ENCODE measurements at regions not wholly inside any gene's neighbourhood (a gene's known extent, or its start where the extent isn't known, plus 50 kb on each side); places are given as distances from the start of the nearest gene placed in this dataset.
"Not testable (repeated sequence)": the region's sequence is repeated elsewhere in the genome, so short reads cannot be mapped to it uniquely, and the experiment has no call there.

GRCh38 chr5:10125116-10125515 lies 124.6 kb downstream of the ATPSCKMT start:
- no peak for DNase-seq

- no peak for DNase-seq
These were observed 125.4 kb downstream of the ATPSCKMT start for GRCh38 chr5:10124287-10124686.

GRCh38 chr5:10123254-10123989 lies 126.3 kb downstream of the ATPSCKMT start:
- DNase-seq: no peak

- no peak for DNase-seq
These were observed 127.5 kb downstream of the ATPSCKMT start for GRCh38 chr5:10122076-10122726.

DNA sequence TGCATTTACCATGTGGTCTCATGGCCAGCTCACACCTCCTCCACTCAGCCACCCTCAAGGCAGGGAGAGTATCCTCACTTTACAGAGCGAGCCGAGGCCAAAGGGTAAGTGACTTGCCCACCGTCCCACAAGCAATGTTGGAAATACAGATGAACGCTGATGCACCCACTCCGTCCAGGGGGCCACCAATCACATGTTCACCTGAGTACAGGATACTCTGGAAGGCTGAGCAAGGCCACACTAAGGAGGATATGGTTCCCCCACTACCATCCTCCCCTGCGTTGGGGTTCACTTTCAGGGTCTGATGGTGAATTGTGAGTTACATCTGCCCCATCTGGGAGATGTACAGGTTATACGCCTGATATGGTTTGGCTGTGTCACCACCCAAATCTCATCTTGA lies 128.8 kb downstream of the ATPSCKMT start:
- no peak for DNase-seq

DNA sequence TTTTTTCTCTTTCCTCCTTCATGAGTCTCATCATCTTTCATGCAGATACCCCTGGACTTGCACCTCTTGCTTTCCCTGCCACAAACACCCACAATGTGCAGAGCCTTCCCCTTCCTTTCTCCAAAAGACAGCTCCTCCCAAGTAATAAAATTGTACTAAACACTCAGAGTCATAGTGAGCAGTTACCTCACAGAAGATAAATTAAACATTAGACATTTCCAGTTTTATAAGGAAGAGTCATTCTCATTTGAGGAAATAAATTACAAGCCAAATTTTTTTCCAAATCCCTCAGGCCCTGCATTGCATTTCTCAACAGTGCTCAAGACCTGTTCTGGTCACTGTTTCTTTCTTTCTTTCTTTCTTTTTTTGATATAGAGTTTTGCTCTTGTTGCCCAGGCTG lies 131.5 kb downstream of the ATPSCKMT start:
- no peak for DNase-seq

DNA sequence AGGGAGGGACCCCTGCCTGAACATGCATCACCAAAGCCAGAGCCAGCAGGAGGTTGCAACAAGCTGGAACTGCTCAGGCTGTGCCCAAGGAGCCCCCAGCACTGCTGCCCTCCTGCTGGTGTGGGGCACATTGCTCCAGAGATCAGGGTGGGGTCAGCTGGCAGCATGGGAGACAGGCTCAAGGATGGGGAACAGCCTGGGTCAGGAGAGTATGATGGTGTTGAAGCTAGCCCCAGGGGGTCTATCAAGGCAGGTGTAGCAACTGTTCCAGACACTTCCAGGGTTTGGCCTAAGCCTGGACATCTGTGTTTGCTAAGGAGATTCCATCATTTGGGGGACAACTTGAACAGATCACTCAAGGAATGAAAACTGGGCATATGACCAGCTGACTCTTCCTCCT lies 133.1 kb downstream of the ATPSCKMT start:
- DNase-seq: no peak

DNA sequence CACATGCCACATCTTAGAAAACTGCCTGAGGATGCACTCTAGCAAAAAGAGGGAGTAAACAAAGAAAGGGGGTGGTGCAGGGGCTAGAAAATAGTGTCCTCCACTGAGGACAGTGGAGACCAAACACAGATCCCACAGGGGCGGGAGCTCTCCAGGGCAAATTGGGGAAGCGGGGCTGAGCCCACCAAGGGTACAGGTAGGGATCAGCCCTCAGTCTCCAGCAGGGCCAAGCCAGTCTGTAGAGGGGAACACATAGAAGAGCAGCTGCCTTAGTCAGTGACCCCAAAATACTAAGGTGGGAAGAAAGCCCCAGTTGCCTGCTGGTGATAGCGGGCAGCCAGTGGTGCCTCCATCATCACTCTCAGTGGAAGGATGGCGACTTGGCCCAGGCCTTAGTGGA lies 134.0 kb downstream of the ATPSCKMT start:
- no peak for DNase-seq

GRCh38 chr5:10111571-10111970 lies 138.1 kb downstream of the ATPSCKMT start:
- DNase-seq: peak; percentile 31

DNA sequence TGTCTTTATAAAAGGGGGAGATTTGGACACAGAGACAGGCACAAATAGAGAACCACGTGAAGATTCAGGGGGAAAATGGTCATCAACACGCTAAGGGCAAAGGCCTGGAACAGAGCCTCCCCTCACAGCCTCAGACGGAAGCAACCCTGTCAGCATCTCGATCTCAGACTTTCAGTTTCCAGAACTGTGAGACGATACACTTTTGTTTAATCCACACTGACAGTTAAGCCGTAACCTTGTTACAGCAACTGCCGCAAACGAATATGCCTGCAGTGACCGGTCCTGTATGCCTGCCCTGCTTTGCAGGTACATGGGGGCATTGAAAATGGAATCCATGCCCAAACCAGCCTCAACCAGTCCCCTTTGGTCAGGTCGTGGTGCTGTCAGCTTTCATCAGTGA lies 139.5 kb downstream of the ATPSCKMT start:
- no peak for DNase-seq

DNA sequence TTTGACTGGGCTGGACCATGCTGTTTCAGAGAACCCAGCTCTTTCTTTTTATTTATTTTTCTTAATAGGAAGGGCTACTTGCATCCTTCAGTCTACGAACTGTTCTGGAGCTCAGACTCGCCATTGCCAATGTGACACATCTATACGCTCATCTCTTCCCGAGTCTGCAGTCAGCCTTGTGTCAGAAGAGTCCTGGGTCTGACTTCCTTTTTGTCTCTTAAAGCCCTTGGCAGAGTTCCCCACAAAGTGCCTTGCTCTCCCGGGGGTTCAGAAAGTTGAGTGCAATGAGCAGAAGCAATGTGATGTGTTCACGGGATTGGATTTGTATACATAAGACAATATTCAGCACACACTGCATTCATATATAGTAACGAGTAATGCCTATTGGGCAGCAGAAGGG lies 140.4 kb downstream of the ATPSCKMT start:
- DNase-seq: no peak

DNA sequence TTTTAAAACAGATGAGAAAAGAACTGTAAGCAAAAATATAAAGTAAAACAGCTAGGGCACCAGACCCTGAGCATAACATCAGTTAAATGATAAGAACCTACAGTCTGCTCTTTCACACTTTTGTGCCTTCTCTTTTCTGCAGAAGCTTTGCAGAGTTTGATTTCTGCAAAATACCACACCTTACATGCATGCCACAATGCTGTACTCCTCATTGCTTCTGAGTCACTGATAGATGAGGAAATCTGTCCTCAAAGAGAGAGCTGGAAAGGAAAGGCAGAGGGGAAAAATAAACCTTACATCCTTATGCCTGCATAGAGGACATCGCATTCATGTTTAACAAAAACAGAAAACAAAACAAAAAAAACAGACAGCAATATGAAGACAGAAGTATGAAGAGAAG lies 142.9 kb downstream of the ATPSCKMT start:
- no peak for DNase-seq

DNA sequence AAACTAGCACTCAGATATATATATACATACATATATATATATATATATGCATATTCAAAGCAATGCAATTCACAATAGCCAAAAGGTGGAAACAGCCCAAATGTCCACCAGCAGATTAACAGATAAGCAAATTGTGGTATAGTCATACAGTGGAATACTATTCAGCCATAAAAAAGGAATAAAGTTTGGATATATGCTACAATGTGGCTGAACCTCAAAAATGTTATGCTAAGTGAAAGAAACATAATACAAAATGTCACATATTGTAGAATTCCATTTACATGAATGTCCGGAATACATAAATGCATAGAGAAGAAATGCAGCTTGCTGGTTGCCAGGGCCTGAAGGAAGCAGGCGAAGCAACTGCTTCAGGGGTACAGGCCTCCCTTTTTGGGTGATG lies 143.4 kb downstream of the ATPSCKMT start:
- no peak for DNase-seq

GRCh38 chr5:10102706-10103497 lies 146.8 kb downstream of the ATPSCKMT start:
- no peak for DNase-seq

DNA sequence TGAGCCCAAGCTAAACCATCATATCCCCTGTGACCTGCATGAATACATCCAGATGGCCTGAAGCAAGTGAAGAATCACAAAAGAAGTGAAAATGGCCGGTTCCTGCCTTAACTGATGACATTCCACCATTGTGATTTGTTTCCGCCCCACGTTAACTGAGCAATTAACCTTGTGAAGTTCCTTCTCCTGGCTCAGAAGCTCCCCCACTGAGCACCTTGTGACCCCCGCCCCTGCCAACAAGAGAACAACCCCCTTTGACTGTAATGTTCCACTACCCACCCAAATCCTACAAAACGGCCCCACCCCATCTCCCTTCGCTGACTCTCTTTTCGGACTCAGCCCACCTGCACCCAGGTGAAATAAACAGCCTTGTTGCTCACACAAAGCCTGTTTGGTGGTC lies 147.5 kb downstream of the ATPSCKMT start:
- DNase-seq: not testable (repeated sequence)

DNA sequence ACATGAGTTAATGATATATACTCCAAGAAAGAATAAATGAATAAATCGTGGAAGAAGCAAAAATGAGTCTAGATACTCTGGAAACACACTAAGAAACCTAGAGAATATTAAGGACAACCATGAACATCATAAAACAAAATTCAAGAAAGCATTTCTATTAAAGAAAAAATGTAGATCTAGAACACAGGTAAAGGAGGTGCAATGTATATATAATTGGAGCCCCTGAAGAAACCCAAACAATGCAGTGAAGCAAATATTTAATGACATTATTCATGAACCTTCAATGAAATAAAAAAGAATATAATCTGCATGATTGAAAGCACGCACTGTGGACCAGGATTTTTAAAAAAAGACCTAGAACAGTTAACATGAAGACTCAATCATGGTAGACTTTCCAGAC lies 150.1 kb downstream of the ATPSCKMT start:
- DNase-seq: no peak

DNA sequence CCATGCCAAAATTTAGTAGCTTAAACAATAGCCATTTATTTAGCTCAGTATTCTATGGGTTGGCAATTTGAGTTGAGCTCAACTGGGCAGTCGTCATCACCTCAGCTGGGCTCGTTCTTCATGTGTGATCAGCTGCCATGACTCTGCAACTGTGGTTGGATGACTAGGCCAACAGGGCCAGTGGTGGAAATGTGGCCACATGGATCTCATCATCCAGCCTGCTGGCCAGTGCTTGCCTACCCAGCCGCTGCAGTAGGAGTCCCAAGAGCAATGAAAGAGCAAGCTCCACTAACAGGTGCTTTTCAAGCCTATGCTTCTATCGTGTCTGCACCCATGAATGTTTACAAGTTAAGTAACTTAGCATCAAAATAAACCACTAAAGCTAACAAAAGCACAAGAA lies 158.0 kb downstream of the ATPSCKMT start:
- no peak for DNase-seq

- no peak for DNase-seq
These were observed 159.6 kb downstream of the ATPSCKMT start for GRCh38 chr5:10090074-10090473.

- no peak for DNase-seq
These were observed 164.5 kb downstream of the ATPSCKMT start for GRCh38 chr5:10085185-10085584.

DNA sequence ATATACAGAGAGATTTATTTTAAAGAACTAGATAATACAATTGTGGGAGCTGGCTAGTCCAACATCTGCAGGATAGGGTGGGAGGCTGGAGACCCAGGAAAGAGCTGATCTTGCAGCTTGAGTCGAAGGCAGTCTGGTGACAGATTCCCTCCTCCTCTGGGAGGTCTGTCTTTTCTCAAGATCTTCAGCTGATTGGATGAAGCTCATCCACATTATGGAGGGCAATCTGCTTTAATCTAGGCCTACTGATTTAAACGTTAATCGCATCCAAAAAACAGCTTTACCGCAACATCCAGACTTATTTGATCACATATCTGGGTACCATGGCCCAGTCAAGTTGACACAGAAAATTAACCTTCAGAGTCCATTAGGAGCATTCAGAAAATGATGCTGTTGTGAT lies 168.1 kb downstream of the ATPSCKMT start:
- no peak for DNase-seq

GRCh38 chr5:10077791-10078545 lies 171.7 kb downstream of the ATPSCKMT start:
- no peak for DNase-seq

DNA sequence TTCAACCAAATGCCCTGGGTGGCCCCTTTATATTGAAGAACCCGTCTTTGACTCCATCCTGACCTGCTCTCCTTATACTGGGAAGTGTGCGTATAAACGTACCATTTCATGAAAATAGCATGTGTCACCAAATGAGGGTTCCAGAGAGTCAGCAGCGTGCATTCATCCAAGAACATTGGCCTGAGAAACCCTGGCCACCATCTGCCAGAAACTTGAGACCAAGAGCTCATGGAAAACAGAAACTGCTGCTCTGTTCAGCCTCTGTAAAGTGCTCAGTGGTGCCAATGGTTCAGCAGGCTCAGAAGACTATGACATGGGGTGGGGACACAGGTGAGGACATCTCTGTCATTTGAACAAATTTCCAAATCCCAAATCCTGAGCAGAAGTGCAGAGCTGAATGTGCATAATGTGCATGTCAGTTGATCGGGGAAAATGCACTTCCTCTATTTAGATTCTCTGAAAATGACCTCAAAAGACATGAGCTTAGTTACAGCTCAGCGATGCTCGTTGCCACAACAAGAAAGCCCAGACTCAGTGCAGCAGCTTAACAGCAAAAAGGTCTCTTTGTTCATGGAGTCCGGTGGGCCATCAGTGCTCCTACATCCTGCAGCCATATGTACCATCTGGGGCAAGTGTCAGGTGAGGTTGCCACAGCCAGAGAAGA lies 176.1 kb downstream of the ATPSCKMT start:
- DNase-seq: no peak
